ENCODE measurements at regions not wholly inside any gene's neighbourhood (a gene's known extent, or its start where the extent isn't known, plus 50 kb on each side); places are given as distances from the start of the nearest gene placed in this dataset.

DNA sequence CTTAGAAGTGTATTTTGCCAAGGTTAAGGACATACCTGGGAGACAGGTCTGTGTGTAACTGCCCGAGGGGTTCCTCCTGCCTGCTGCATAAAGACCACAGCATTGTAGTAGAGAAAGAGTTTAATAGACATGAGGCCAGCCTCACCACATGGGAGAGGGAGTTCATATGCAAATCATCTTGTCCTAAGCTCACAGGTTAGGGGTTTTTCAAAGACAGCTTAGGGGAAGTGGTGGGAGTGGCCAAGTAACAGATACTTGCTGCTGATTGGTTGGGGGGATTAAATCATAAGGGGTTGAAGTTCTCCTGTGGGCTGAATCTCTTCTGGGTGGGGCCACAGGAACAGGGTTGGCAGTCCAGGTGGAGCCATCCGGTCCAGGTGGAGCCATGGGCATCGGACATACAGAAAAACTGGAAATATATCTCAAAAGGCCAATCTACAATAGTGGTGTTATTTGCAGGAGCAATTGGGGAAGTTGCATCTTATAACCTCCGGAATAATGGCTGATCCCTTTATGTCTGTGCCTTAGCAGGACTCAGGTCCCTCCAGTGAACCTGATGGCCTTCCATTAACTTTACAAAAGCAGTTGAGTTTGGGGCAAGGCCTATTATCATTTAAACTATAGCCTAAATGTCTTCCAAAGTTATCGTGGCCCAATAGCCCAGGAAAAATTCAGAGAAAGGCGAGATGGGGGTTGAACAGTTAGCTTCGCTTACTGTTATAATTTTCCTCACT, 86.0 kb upstream of the MFGE8 start:
- no peak for DNase-seq (ENCODE audit: low read depth, low spot score)
- CTCF ChIA-PET, result interaction anchor here (0.6 to 7.8 kb wide), 5 partner anchors 10 to 104 kb away, joined by 3 to 116 read pairs (median 3); partner anchors contain the start of gene HAPLN3

More for the DNA sequence above, 86.0 kb upstream of the MFGE8 start:
- TF ChIP-seq EZH2 (IDR thresholded peaks at IDR 0.05; ENCODE audit: borderline replicate concordance, control insufficient read depth, low read depth, low read length), result no peak
- TF ChIP-seq, protein P1, sequence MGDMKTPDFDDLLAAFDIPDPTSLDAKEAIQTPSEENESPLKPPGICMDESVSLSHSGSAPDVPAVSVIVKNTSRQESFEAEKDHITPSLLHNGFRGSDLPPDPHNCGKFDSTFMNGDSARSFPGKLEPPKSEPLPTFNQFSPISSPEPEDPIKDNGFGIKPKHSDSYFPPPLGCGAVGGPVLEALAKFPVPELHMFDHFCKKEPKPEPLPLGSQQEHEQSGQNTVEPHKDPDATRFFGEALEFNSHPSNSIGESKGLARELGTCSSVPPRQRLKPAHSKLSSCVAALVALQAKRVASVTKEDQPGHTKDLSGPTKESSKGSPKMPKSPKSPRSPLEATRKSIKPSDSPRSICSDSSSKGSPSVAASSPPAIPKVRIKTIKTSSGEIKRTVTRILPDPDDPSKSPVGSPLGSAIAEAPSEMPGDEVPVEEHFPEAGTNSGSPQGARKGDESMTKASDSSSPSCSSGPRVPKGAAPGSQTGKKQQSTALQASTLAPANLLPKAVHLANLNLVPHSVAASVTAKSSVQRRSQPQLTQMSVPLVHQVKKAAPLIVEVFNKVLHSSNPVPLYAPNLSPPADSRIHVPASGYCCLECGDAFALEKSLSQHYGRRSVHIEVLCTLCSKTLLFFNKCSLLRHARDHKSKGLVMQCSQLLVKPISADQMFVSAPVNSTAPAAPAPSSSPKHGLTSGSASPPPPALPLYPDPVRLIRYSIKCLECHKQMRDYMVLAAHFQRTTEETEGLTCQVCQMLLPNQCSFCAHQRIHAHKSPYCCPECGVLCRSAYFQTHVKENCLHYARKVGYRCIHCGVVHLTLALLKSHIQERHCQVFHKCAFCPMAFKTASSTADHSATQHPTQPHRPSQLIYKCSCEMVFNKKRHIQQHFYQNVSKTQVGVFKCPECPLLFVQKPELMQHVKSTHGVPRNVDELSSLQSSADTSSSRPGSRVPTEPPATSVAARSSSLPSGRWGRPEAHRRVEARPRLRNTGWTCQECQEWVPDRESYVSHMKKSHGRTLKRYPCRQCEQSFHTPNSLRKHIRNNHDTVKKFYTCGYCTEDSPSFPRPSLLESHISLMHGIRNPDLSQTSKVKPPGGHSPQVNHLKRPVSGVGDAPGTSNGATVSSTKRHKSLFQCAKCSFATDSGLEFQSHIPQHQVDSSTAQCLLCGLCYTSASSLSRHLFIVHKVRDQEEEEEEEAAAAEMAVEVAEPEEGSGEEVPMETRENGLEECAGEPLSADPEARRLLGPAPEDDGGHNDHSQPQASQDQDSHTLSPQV (IDR thresholded peaks at IDR 0.05), result no peak
- no peak for TF ChIP-seq POLR2A (IDR thresholded peaks at IDR 0.05; ENCODE audit: low read depth, low read length)
- no peak for TF ChIP-seq SREBF1 (IDR thresholded peaks at IDR 0.05; ENCODE audit: low read length)
- no peak for TF ChIP-seq CHD4 (IDR thresholded peaks at IDR 0.05)
- TF ChIP-seq, protein P2, sequence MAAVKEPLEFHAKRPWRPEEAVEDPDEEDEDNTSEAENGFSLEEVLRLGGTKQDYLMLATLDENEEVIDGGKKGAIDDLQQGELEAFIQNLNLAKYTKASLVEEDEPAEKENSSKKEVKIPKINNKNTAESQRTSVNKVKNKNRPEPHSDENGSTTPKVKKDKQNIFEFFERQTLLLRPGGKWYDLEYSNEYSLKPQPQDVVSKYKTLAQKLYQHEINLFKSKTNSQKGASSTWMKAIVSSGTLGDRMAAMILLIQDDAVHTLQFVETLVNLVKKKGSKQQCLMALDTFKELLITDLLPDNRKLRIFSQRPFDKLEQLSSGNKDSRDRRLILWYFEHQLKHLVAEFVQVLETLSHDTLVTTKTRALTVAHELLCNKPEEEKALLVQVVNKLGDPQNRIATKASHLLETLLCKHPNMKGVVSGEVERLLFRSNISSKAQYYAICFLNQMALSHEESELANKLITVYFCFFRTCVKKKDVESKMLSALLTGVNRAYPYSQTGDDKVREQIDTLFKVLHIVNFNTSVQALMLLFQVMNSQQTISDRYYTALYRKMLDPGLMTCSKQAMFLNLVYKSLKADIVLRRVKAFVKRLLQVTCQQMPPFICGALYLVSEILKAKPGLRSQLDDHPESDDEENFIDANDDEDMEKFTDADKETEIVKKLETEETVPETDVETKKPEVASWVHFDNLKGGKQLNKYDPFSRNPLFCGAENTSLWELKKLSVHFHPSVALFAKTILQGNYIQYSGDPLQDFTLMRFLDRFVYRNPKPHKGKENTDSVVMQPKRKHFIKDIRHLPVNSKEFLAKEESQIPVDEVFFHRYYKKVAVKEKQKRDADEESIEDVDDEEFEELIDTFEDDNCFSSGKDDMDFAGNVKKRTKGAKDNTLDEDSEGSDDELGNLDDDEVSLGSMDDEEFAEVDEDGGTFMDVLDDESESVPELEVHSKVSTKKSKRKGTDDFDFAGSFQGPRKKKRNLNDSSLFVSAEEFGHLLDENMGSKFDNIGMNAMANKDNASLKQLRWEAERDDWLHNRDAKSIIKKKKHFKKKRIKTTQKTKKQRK (IDR thresholded peaks at IDR 0.05; ENCODE audit: low read depth, low read length), result no peak
- no peak for TF ChIP-seq FOXM1 (IDR thresholded peaks at IDR 0.05; ENCODE audit: low read depth, low read length)
- TF ChIP-seq, protein P3, sequence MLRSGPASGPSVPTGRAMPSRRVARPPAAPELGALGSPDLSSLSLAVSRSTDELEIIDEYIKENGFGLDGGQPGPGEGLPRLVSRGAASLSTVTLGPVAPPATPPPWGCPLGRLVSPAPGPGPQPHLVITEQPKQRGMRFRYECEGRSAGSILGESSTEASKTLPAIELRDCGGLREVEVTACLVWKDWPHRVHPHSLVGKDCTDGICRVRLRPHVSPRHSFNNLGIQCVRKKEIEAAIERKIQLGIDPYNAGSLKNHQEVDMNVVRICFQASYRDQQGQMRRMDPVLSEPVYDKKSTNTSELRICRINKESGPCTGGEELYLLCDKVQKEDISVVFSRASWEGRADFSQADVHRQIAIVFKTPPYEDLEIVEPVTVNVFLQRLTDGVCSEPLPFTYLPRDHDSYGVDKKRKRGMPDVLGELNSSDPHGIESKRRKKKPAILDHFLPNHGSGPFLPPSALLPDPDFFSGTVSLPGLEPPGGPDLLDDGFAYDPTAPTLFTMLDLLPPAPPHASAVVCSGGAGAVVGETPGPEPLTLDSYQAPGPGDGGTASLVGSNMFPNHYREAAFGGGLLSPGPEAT (IDR thresholded peaks at IDR 0.05; ENCODE audit: low read depth), result no peak
- no peak for TF ChIP-seq STAT1 (conservative IDR thresholded peaks at IDR 0.05)
- no peak for TF ChIP-seq SRF (IDR thresholded peaks at IDR 0.05; ENCODE audit: low read depth in 2 of 2, low read length in 2 of 2)
- H3K36me3 ChIP-seq (ENCODE audit: control insufficient read depth in 2 of 2, insufficient read depth in 2 of 2, low read length in 1 of 2), result no peaks in the 10 kb centered on the region
- H3K27me3 ChIP-seq (replicated peaks in 1 of 2; ENCODE audit: control insufficient read depth in 2 of 2, insufficient read depth in 2 of 2, low read length in 1 of 2), result no peaks in the 10 kb centered on the region
- FAIRE-seq (no peak), ATAC-seq (peak; percentile 50)
- H3K4me3 ChIP-seq, result no peak overlapping the region
- no peaks in the 10 kb centered on the region for H3K79me2 ChIP-seq (ENCODE audit: control insufficient read depth, insufficient read depth, low read length)
- H4K20me1 ChIP-seq (ENCODE audit: control insufficient read depth, insufficient read depth), result no peaks in the 10 kb centered on the region
- RAD21 ChIA-PET (ENCODE audit: unreplicated experiment), result no interaction called here
- no peaks in the 10 kb centered on the region for H3K9me3 ChIP-seq (replicated peaks; ENCODE audit: control insufficient read depth, insufficient read depth, low read length)
- intact Hi-C loops (cut with micrococcal nuclease; ENCODE audit: unreplicated experiment) (no loop called here), in situ Hi-C loops (cut with MboI) (no loop called here)
- H3K4me2 ChIP-seq (ENCODE audit: control insufficient read depth, insufficient read depth), result no peak overlapping the region
- no peak overlapping the region for H3K9ac ChIP-seq (ENCODE audit: control insufficient read depth, insufficient read depth, low read length)
- POLR2A ChIA-PET, result no interaction called here
- H2AFZ ChIP-seq (ENCODE audit: control insufficient read depth, low read depth, low read length), result no peak overlapping the region
- peaks cover 3% of the 10 kb centered on the region; the same call in 1 of the 2 replicates for H3K4me1 ChIP-seq (ENCODE audit: control insufficient read depth, insufficient read depth, low read length)
- no peak overlapping the region for H3K27ac ChIP-seq (ENCODE audit: control insufficient read depth, insufficient read depth)
- BruUV-seq (replicated peaks), result no TSS peak
- 65% methylated on average over 7 of the region's 7 CpGs for WGBS (ENCODE audit: insufficient coverage, insufficient replicate concordance, low lambda C conversion rate, missing lambda C conversion rate)
- SMC1A ChIA-PET (ENCODE audit: uncharacterized antibody, unreplicated experiment), result interaction anchor here (0.9 kb wide), 1 partner anchor 42 kb away, joined by 4 read pairs; no protein-coding TSS in a partner anchor

All from GM12878 (cell line).